Ishikawa (cell line): ENCODE measurements at regions not wholly inside any gene's neighbourhood (a gene's known extent, or its start where the extent isn't known, plus 50 kb on each side); places are given as distances from the start of the nearest gene placed in this dataset.

Experiments used
- CEBPB ChIP-seq: IDR thresholded peaks from 2 replicates; pipeline ENCODE4 v1.6.1; 2012
- CREB1 ChIP-seq: IDR thresholded peaks from 2 replicates; pipeline ENCODE4 v1.6.1; 2012; ENCODE audit warnings: low read depth
- EGR1 ChIP-seq: IDR thresholded peaks from 2 replicates; pipeline ENCODE4 v1.6.1; 2012
- EP300 ChIP-seq: IDR thresholded peaks from 2 replicates; pipeline ENCODE4 v1.6.1; 2012; ENCODE audit warnings: borderline replicate concordance
- FOXM1 ChIP-seq: IDR thresholded peaks from 2 replicates; pipeline ENCODE4 v1.6.1; 2012; ENCODE audit warnings: low read depth, borderline replicate concordance
- MAX ChIP-seq: IDR thresholded peaks from 2 replicates; pipeline ENCODE4 v1.6.1; 2012
- NFIC ChIP-seq: IDR thresholded peaks from 2 replicates; pipeline ENCODE4 v1.6.1; 2012
- RAD21 ChIP-seq: IDR thresholded peaks from 2 replicates; pipeline ENCODE4 v1.6.1; 2012; ENCODE audit warnings: low read depth
- REST ChIP-seq: IDR thresholded peaks from 2 replicates; pipeline ENCODE4 v1.6.1; 2012; ENCODE audit warnings: low read depth, mild to moderate bottlenecking
- TAF1 ChIP-seq: IDR thresholded peaks from 2 replicates; pipeline ENCODE4 v1.6.1; 2012; ENCODE audit warnings: low read depth, mild to moderate bottlenecking
- TCF12 ChIP-seq: IDR thresholded peaks from 2 replicates; pipeline ENCODE4 v1.6.1; 2012; ENCODE audit warnings: low read depth
- YY1 ChIP-seq: IDR thresholded peaks from 2 replicates; pipeline ENCODE4 v1.6.1; 2012; ENCODE audit warnings: low read depth
- ZBTB7A ChIP-seq: IDR thresholded peaks from 2 replicates; pipeline ENCODE4 v1.6.1; 2012; ENCODE audit warnings: low read depth
- TF ChIP-seq, protein P1 (sequence below): IDR thresholded peaks from 2 replicates; pipeline ENCODE4 v1.6.1; 2012

DNA sequence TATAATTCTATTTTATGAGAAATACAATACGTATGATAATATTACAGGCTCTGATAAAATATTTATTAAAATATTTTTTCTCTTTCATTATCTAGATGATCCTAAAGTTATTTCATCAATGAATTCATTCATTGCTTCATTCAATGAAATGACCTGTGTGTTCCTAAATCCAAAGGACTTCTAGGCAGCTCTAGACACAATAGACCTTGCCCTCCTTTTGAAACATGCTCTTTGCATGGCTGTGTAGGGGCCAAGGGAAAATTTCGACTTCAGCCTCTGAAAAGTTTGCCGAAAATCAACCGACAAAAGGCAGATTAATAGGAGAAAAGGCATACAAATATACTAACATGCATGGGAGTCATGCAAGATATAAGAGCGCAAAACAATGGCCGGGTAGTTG lies 402.0 kb downstream of the ELAVL2 start:
- TF ChIP-seq MAX, result no peak
- TF ChIP-seq FOXM1, result no peak
- no peak for TF ChIP-seq RAD21
- TF ChIP-seq, protein P1, sequence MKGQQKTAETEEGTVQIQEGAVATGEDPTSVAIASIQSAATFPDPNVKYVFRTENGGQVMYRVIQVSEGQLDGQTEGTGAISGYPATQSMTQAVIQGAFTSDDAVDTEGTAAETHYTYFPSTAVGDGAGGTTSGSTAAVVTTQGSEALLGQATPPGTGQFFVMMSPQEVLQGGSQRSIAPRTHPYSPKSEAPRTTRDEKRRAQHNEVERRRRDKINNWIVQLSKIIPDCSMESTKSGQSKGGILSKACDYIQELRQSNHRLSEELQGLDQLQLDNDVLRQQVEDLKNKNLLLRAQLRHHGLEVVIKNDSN, result no peak
- TF ChIP-seq TCF12, result no peak
- TF ChIP-seq ZBTB7A, result no peak
- TF ChIP-seq EP300, result no peak
- no peak for TF ChIP-seq CEBPB
- no peak for TF ChIP-seq TAF1
- no peak for TF ChIP-seq REST
- TF ChIP-seq NFIC, result no peak
- TF ChIP-seq EGR1, result no peak
- TF ChIP-seq YY1, result no peak
- no peak for TF ChIP-seq CREB1
